SK-N-SH (cell line): ENCODE measurements at regions not wholly inside any gene's neighbourhood (a gene's known extent, or its start where the extent isn't known, plus 50 kb on each side); places are given as distances from the start of the nearest gene placed in this dataset.

Source experiments
- CTCF ChIA-PET: fragments of 300-600, 350-600 bp; formaldehyde crosslinking; extraction: SDS; loops from one replicate; lab custom pipeline; 2021; lab: Yijun Ruan, JAX
- POLR2A ChIA-PET: fragments of 350-600 bp; sonication (Branson Sonifier 250); formaldehyde crosslinking; extraction: SDS; loops from one replicate; lab custom pipeline; 2020; ENCODE audit warnings: antibody characterized with exemption, inconsistent platforms; lab: Yijun Ruan, JAX
- DNase-seq: peaks from one replicate; pipeline ENCODE4 v3.0.0; 2012
- H2AFZ ChIP-seq: fragments of 200-600 bp; sonication (generic); 2 replicates; pipeline ENCODE4 v1.8.1; 2016; ENCODE audit warnings: antibody characterized with exemption, mild to moderate bottlenecking, low read depth
- H3F3A ChIP-seq: fragments of 200-600 bp; sonication (generic); replicated peaks from 2 replicates; pipeline ENCODE3; 2016; ENCODE audit warnings: antibody characterized with exemption, mild to moderate bottlenecking; ENCODE audit not compliant: insufficient read depth
- H3K27ac ChIP-seq, 2 experiments: fragments of 200-500 bp in 1 of 2; fragments of 200-600 bp in 1 of 2; sonication (Bioruptor generic) in 1 of 2; sonication (generic), shearing (Covaris generic) in 1 of 2; 2 replicates each; pipeline versions ENCODE4 v1.5.1 to v1.6.1; 2014 to 2016; ENCODE audit warnings: low read depth in 2 of 2, inconsistent platforms in 1 of 2, low read length in 1 of 2, mild to moderate bottlenecking in 1 of 2, mixed read lengths in 1 of 2
- H3K27me3 ChIP-seq: fragments of 200-600 bp; sonication (generic), shearing (Covaris generic); 2 replicates; pipeline ENCODE4 v1.6.1; 2016; ENCODE audit warnings: mixed run types; ENCODE audit not compliant: insufficient read depth
- H3K36me3 ChIP-seq, 2 experiments: fragments of 200-500 bp in 1 of 2; fragments of 200-600 bp in 1 of 2; sonication (Bioruptor generic) in 1 of 2; sonication (generic) in 1 of 2; replicated peaks in 1 of 2; 2 replicates each; pipeline versions ENCODE3 to v1.5.1; 2014 to 2016; ENCODE audit warnings: low read length in 1 of 2, mild to moderate bottlenecking in 1 of 2; ENCODE audit not compliant: insufficient read depth in 2 of 2, control insufficient read depth in 1 of 2
- H3K4me1 ChIP-seq, 2 experiments: fragments of 200-500 bp in 1 of 2; fragments of 200-600 bp in 1 of 2; sonication (Bioruptor generic) in 1 of 2; sonication (generic), shearing (Covaris generic) in 1 of 2; 2 replicates each; pipeline versions ENCODE4 v1.5.1 to v1.6.1; 2014 to 2016; ENCODE audit warnings: low read depth in 1 of 2, low read length in 1 of 2, mixed run types in 1 of 2; ENCODE audit not compliant: insufficient read depth in 2 of 2, control insufficient read depth in 1 of 2
- H3K4me2 ChIP-seq: fragments of 200-600 bp; sonication (generic), shearing (Covaris generic); 2 replicates; pipeline ENCODE4 v1.6.1; 2017; ENCODE audit warnings: mixed run types
- H3K4me3 ChIP-seq, 2 experiments: fragments of 200-500 bp in 1 of 2; fragments of 200-600 bp in 1 of 2; sonication (Bioruptor generic) in 1 of 2; sonication (generic), shearing (Covaris generic) in 1 of 2; 2 replicates each; pipeline versions ENCODE4 v1.5.1 to v1.8.1; 2014 to 2016; ENCODE audit warnings: low read depth in 2 of 2, inconsistent platforms in 1 of 2, low read length in 1 of 2, mild to moderate bottlenecking in 1 of 2, mixed read lengths in 1 of 2, moderate library complexity in 1 of 2
- H3K79me2 ChIP-seq: fragments of 200-600 bp; sonication (generic); 2 replicates; pipeline ENCODE4 v1.8.1; 2017; ENCODE audit warnings: mild to moderate bottlenecking; ENCODE audit not compliant: insufficient read depth
- H3K9ac ChIP-seq: fragments of 200-600 bp; sonication (generic); 2 replicates; pipeline ENCODE4 v1.6.1; 2017; ENCODE audit warnings: mixed run types
- H3K9me2 ChIP-seq: fragments of 200-600 bp; sonication (generic); 2 replicates; pipeline ENCODE4 v1.6.1; 2017; ENCODE audit warnings: mixed run types
- H3K9me3 ChIP-seq: fragments of 200-600 bp; sonication (generic); 2 replicates; pipeline ENCODE4 v1.6.1; 2017; ENCODE audit warnings: mixed run types, mild to moderate bottlenecking, moderate library complexity
- H4K20me1 ChIP-seq: fragments of 200-600 bp; sonication (generic); 2 replicates; pipeline ENCODE4 v1.6.1; 2017; ENCODE audit warnings: mild to moderate bottlenecking, mixed run types; ENCODE audit not compliant: insufficient read depth
- FOXJ3 ChIP-seq: sonication (generic); formaldehyde crosslinking; IDR thresholded peaks from 2 replicates; pipeline ENCODE4 v1.5.1; 2020; ENCODE audit warnings: mild to moderate bottlenecking, missing genetic modification reagents
- FOXM1 ChIP-seq: IDR thresholded peaks from 2 replicates; pipeline ENCODE4 v1.4.0; 2012; ENCODE audit warnings: low read depth, mild to moderate bottlenecking
- GATA2 ChIP-seq: sonication (generic); formaldehyde crosslinking; IDR thresholded peaks from 2 replicates; pipeline ENCODE4 v1.5.0; 2020; ENCODE audit warnings: mild to moderate bottlenecking, missing genetic modification reagents
- MAX ChIP-seq: IDR thresholded peaks from 2 replicates; pipeline ENCODE4 v1.4.0; 2012; ENCODE audit warnings: low read depth
- MXI1 ChIP-seq: IDR thresholded peaks from 2 replicates; pipeline ENCODE4 v1.6.1; 2012; ENCODE audit warnings: mild to moderate bottlenecking, low read depth, low read length, improper control_type of control experiment
- NRF1 ChIP-seq: IDR thresholded peaks from 2 replicates; pipeline ENCODE4 v1.6.1; 2012; ENCODE audit warnings: low read depth, mild to moderate bottlenecking, low read length
- PBX3 ChIP-seq: IDR thresholded peaks from 2 replicates; pipeline ENCODE4; 2012
- REST ChIP-seq: IDR thresholded peaks from 2 replicates; pipeline ENCODE4 v1.6.1; 2012; ENCODE audit warnings: mild to moderate bottlenecking, low read depth, low read length, moderate library complexity
- RFX5 ChIP-seq: IDR thresholded peaks from 2 replicates; pipeline ENCODE4 v1.6.1; 2012; ENCODE audit warnings: mild to moderate bottlenecking, improper control_type of control experiment, low read length
- SMC3 ChIP-seq: IDR thresholded peaks from 2 replicates; pipeline ENCODE4 v1.6.1; 2012; ENCODE audit warnings: low read depth, low read length, improper control_type of control experiment
- TAF1 ChIP-seq: IDR thresholded peaks from 2 replicates; pipeline ENCODE4 v1.6.1; 2012; ENCODE audit warnings: low read depth, mild to moderate bottlenecking, low read length, moderate library complexity, borderline replicate concordance
- TEAD4 ChIP-seq: IDR thresholded peaks from 2 replicates; pipeline ENCODE4 v1.4.0; 2012; ENCODE audit warnings: mild to moderate bottlenecking, borderline replicate concordance; ENCODE audit not compliant: insufficient read depth
- USF2 ChIP-seq: fragments of 150-350 bp; IDR thresholded peaks from 2 replicates; pipeline ENCODE4 v1.6.1; 2017; ENCODE audit warnings: antibody characterized with exemption, low read length, low read depth, borderline replicate concordance
- WGBS: methylation state at CpG from one replicate; pipeline ENCODE4 v1.1.6; 2017; ENCODE audit warnings: low lambda C conversion rate; 5-methylcytosine and 5-hydroxymethylcytosine counted together

- no peak for DNase-seq
- Histone ChIP-seq H3K36me3 (no peaks in the 10 kb centered on the region), H3F3A (no peaks in the 10 kb centered on the region), H3K27me3 (no peaks in the 10 kb centered on the region), H2AFZ (no peak overlapping the region), H3K9ac (no peak overlapping the region), H3K79me2 (no peaks in the 10 kb centered on the region), H3K4me1 (no peaks in the 10 kb centered on the region), H3K27ac (no peak overlapping the region), H3K9me2 (no peaks in the 10 kb centered on the region), H3K4me2 (no peak overlapping the region), H3K4me3 (no peak overlapping the region), H3K9me3 (no peaks in the 10 kb centered on the region), H4K20me1 (no peaks in the 10 kb centered on the region)
- 56% methylated on average over 3 of the region's 3 CpGs for whole genome bisulfite sequencing
- POLR2A ChIA-PET, result no interaction called here
- CTCF ChIA-PET, result no interaction called here
- no peak for TF ChIP-seq MXI1
- TF ChIP-seq MAX, result no peak
- no peak for TF ChIP-seq USF2
- no peak for TF ChIP-seq TEAD4
- TF ChIP-seq FOXJ3, result no peak
- TF ChIP-seq GATA2, result no peak
- no peak for TF ChIP-seq RFX5
- no peak for TF ChIP-seq PBX3
- TF ChIP-seq TAF1, result no peak
- TF ChIP-seq REST, result no peak
- TF ChIP-seq SMC3, result no peak
- TF ChIP-seq FOXM1, result no peak
These were observed 63.7 kb upstream of the SYT4 start for GRCh38 chr18:43341014-43341413.

- no peak for TF ChIP-seq NRF1
- Histone ChIP-seq H3K4me3 (no peak overlapping the region), H3K4me2 (no peak overlapping the region), H4K20me1 (no peaks in the 10 kb centered on the region), H3K79me2 (no peaks in the 10 kb centered on the region), H3F3A (no peaks in the 10 kb centered on the region), H3K9ac (no peak overlapping the region), H3K9me2 (no peaks in the 10 kb centered on the region), H3K36me3 (no peaks in the 10 kb centered on the region), H3K9me3 (no peaks in the 10 kb centered on the region), H3K27me3 (no peaks in the 10 kb centered on the region), H3K4me1 (no peaks in the 10 kb centered on the region), H3K27ac (no peak overlapping the region), H2AFZ (no peak overlapping the region)
- no peak for DNase-seq
- CTCF ChIA-PET, result no interaction called here
- WGBS, result 33% methylated on average over 1 of the region's 1 CpG
- POLR2A ChIA-PET, result no interaction called here
These were observed 72.9 kb upstream of the SYT4 start for GRCh38 chr18:43350176-43350575.
